Epithelial cell of esophagus (primary cell): ENCODE measurements at regions not wholly inside any gene's neighbourhood (a gene's known extent, or its start where the extent isn't known, plus 50 kb on each side); places are given as distances from the start of the nearest gene placed in this dataset.

ENCODE experiments used
- DNase-seq: peaks from one replicate; pipeline ENCODE4 v3.0.0; 2010; ENCODE audit warnings: low read depth
- H3K4me3 ChIP-seq: 2 replicates; pipeline ENCODE4 v1.5.1; 2011; ENCODE audit warnings: mild to moderate bottlenecking, low read length, control low read depth
- TF ChIP-seq, protein P1 (sequence below): IDR thresholded peaks from 2 replicates; pipeline ENCODE4 v1.5.1; 2011; ENCODE audit warnings: low read depth, mild to moderate bottlenecking, low read length, control low read depth, inconsistent platforms; ENCODE audit not compliant: insufficient read depth; ENCODE audit errors: missing control alignments

DNA sequence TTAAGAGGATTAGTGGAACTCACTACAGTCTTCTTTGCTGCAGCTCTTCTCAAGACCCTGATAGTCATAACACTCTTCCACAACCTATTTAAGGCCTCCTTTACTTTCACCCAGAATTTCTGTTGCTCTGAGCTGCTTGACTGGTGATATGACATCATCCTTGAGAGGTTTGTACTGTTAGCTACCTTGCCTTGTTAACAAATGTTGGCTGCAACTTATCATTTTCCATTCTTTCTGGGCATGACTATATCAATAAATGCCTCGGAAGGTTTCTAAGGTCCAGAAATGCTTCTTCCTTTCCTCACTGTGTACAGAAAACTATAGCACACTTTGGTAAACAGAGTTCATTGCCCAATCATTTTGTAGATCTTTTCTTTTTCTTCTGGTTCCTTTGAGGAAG, 1292.2 kb upstream of the TMPRSS15 start:
- H3K4me3 ChIP-seq: no peak overlapping the region
- no peak for DNase-seq
- TF ChIP-seq, protein P1, sequence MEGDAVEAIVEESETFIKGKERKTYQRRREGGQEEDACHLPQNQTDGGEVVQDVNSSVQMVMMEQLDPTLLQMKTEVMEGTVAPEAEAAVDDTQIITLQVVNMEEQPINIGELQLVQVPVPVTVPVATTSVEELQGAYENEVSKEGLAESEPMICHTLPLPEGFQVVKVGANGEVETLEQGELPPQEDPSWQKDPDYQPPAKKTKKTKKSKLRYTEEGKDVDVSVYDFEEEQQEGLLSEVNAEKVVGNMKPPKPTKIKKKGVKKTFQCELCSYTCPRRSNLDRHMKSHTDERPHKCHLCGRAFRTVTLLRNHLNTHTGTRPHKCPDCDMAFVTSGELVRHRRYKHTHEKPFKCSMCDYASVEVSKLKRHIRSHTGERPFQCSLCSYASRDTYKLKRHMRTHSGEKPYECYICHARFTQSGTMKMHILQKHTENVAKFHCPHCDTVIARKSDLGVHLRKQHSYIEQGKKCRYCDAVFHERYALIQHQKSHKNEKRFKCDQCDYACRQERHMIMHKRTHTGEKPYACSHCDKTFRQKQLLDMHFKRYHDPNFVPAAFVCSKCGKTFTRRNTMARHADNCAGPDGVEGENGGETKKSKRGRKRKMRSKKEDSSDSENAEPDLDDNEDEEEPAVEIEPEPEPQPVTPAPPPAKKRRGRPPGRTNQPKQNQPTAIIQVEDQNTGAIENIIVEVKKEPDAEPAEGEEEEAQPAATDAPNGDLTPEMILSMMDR: no peak

DNA sequence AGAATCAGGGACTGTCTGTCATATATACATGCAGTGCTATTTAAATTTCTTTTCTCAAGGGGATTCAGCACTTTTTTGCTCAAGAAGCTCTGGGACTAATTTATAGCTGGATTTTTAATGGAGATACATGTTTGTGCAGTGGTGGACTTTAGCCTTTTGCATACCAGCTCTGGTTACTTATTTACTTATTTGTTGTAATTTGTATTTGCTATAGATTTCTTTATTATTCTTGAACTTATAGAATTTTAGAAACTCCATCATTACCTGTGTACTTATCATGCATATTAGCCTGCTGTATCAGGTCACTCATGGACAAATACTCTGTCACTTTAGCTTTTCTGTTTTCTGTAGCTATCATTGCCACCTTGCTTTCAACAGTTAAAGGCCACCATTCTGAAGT, 1296.9 kb upstream of the TMPRSS15 start:
- DNase-seq: no peak
- TF ChIP-seq, protein P1: no peak

DNA sequence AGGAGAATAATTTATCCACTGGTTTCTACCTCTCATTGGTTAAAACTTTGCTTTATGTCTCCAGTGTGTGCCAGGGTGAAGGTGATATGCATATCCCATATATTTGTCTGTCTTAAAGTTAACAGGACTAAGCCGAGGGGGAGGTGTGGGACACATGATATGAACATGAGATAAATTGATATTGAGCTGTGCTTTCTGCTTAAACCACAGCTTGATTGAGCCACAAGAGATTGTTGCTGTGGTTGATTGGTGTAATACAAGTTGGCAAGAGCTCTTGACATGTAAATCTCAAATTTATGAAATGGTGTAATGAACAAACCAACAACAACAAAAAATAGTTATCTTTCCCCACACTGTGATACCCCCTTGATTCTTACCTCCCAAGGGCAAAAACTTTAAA, 1295.5 kb upstream of the NCAM2 start:
- no peak for DNase-seq
- TF ChIP-seq, protein P1: no peak
- H3K4me3 ChIP-seq: no peak overlapping the region

More for the DNA sequence above, 1296.9 kb upstream of the TMPRSS15 start:
- no peak overlapping the region for H3K4me3 ChIP-seq

DNA sequence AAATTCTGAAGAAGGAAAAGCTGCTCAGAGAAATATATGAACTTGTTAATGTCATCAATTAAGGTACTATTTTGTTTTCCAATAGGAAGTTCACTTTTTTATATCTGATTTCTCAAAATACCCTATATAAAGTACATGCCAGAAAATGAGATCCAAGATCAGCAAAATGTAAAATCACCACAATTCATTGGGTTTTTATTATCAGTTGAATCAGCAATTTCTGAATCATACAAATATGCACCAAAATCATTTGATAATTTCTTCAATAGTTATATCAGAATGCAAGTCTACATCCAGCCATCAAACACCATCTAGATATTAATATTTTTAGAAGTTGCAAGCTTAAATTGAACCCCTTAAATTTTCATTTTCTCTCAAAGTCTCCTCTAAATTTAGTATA, 1293.4 kb upstream of the NCAM2 start:
- TF ChIP-seq, protein P1: no peak
- H3K4me3 ChIP-seq: no peak overlapping the region
- no peak for DNase-seq

DNA sequence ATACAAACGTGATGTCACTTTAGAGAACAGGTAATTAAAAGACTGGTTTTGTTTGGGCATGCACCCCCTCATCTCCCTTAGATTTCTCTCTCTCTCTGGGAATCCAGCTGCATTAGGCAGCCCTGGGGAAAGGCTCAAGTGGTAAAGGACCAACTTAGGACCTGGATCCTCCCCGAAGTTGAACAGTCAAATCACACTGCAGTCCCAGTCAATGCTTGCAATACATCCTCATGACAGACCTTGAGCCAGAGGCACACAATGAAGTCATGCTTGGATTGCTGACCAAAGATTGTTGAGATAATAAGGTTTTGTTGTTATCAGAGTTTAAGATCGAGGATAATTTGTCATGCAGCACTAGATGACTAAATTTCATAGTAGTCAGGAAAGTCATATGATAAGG, 1285.8 kb upstream of the NCAM2 start:
- no peak for DNase-seq
- no peak overlapping the region for H3K4me3 ChIP-seq
- TF ChIP-seq, protein P1: no peak

DNA sequence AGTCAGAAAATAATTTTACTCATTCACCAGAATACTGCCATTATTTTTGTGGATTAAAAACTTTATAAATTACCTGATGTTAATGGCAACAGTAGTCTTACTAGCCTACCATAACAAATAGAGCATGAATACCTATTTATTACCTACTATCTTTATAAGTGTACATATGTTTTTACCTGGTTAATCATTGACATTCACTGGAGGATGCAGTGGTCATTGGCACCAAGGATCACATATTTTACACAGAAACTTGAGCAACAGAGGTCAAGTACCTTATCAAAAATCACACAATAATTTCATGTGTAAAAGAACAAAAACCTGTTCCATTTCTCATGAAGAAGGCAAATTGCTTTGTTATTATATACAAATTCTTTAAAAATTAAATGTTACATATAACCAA, 1284.9 kb upstream of the NCAM2 start:
- TF ChIP-seq, protein P1: no peak
- no peak for DNase-seq
- H3K4me3 ChIP-seq: no peak overlapping the region

DNA sequence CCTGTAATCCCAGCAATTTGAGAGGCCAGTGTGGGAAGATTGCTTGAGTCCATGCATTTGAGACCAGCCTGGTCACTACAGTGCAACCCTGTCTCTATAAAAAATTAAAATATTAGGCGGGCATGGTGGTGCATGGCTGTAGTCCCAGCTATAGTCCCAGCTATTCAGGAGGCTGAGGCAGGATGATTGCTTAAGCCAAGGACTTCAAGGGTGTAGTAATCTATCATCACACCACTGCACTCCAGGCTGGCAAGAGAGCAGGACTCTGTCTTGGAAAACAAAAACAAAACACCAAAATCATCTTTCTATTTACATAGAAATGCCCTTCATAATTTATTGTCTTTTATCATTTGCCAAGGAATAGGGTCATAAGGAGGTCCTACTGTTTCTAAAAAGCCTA, 1274.1 kb upstream of the NCAM2 start:
- no peak overlapping the region for H3K4me3 ChIP-seq
- DNase-seq: no peak
- TF ChIP-seq, protein P1: no peak
